Spleen (tissue), 11 donors: ENCODE measurements at regions not wholly inside any gene's neighbourhood (a gene's known extent, or its start where the extent isn't known, plus 50 kb on each side); places are given as distances from the start of the nearest gene placed in this dataset.

Experiments
- DNase-seq: peaks from one replicate; pipeline ENCODE4 v3.0.0-alpha.2; 2020
- H3K27ac ChIP-seq, 8 donors: fragments of 200-600 bp; sonication (generic) in 7 of 8; 1 replicate in 4 of 8; 2 replicates in 4 of 8; pipeline versions ENCODE4 v1.5.0 to v1.8.0; 2016 to 2021; ENCODE audit warnings: inconsistent platforms in 4 of 8, mild to moderate bottlenecking in 4 of 8, moderate library complexity in 1 of 8
- H3K27me3 ChIP-seq, 7 donors: fragments of 200-600 bp; sonication (generic) in 6 of 7; replicated peaks in 1 of 7; 1 replicate in 4 of 7; 2 replicates in 3 of 7; pipeline versions ENCODE4 v1.5.0 to v1.8.0; 2016 to 2021; ENCODE audit warnings: inconsistent platforms in 3 of 7, mild to moderate bottlenecking in 1 of 7
- H3K36me3 ChIP-seq, 6 donors: fragments of 200-600 bp; sonication (generic) in 5 of 6; 1 replicate in 4 of 6; 2 replicates in 2 of 6; pipeline versions ENCODE4 v1.5.0 to v1.8.0; 2016 to 2021; ENCODE audit warnings: inconsistent platforms in 2 of 6
- H3K4me1 ChIP-seq, 6 donors: fragments of 200-600 bp; sonication (generic) in 5 of 6; 1 replicate in 3 of 6; 2 replicates in 3 of 6; pipeline versions ENCODE4 v1.5.0 to v1.8.0; 2016 to 2021; ENCODE audit warnings: inconsistent platforms in 3 of 6
- H3K4me3 ChIP-seq, 8 donors: fragments of 200-600 bp; sonication (generic) in 7 of 8; 1 replicate in 4 of 8; 2 replicates in 4 of 8; pipeline versions ENCODE4 v1.5.0 to v1.8.0; 2016 to 2021; ENCODE audit warnings: inconsistent platforms in 4 of 8, mild to moderate bottlenecking in 4 of 8, moderate library complexity in 2 of 8
- H3K9me3 ChIP-seq, 8 donors: fragments of 200-600 bp; sonication (generic) in 7 of 8; 1 replicate in 4 of 8; 2 replicates in 4 of 8; pipeline versions ENCODE4 v1.5.0 to v1.8.0; 2016 to 2021; ENCODE audit warnings: inconsistent platforms in 4 of 8
- CTCF ChIP-seq, 11 experiments: fragments of 200-600 bp in 7 of 11; fragments of 450-650 bp in 4 of 11; sonication (generic) in 4 of 11; IDR thresholded peaks in 8 of 11; conservative IDR thresholded peaks in 3 of 11; 1 replicate in 7 of 11; 2 replicates in 4 of 11; pipeline versions ENCODE4 v1.4.0 to v1.8.0; 2016 to 2021; ENCODE audit warnings: antibody characterized with exemption in 11 of 11, inconsistent platforms in 4 of 11, mild to moderate bottlenecking in 1 of 11
- POLR2A ChIP-seq, 3 donors: fragments of 450-650 bp; IDR thresholded peaks; one replicate each; pipeline ENCODE4 v1.5.1; 2017; ENCODE audit warnings: antibody characterized with exemption in 3 of 3, mild to moderate bottlenecking in 1 of 3
- POLR2AphosphoS5 ChIP-seq, 3 donors: sonication (generic); formaldehyde crosslinking; IDR thresholded peaks; one replicate each; pipeline ENCODE4 v1.5.1; 2017; ENCODE audit warnings: antibody characterized with exemption in 3 of 3
- WGBS, 5 donors: extraction: QIAGEN DNeasy Blood & Tissue Kit in 3 of 5; methylation state at CpG; one replicate each; pipeline versions ENCODE4 v1.1.5 to v1.1.7; 2013 to 2018; 5-methylcytosine and 5-hydroxymethylcytosine counted together
- intact Hi-C: fragments of 100-400 bp; cut with DNase I; formaldehyde crosslinking; loops from one replicate; pipeline ENCODE4 v1.15.0; 2023; ENCODE audit warnings: low total_unique reads
- donor health status: healthy with polysubstance abuse.
- donor health status: DM: no; HTN: no; CAD: no; lungs with moderate emphysema.
- donor health status: DM: no; HTN: no; CAD: no.
- donor health status: Bipolar disorder and iron deficiency.
- donor health status: healthy.
- donor health status: DM: no; HTN: no; CAD: no.
- donor health status: DM: yes; HTN: yes; CAD: no.

GRCh38 chr2:66121946-66122345, 313.0 kb upstream of the MEIS1 start:
- H3K9me3 ChIP-seq = peaks cover 0 to 4% (median 0%) of the 10 kb centered on the region in 8 donors
- TF ChIP-seq POLR2AphosphoS5 (IDR thresholded peaks at IDR 0.05) (no peak), CTCF (IDR thresholded peaks at IDR 0.05 in 8 of 11, conservative IDR thresholded peaks at IDR 0.05 in 3 of 11) (no peak), POLR2A (IDR thresholded peaks at IDR 0.05) (no peak)
- intact Hi-C loops = no loop called here

GRCh38 chr2:66113988-66114625, 320.8 kb upstream of the MEIS1 start:
- H3K4me3 ChIP-seq = no peak overlapping the region
- no peak for DNase-seq
- H3K36me3 ChIP-seq = no peaks in the 10 kb centered on the region
- TF ChIP-seq POLR2AphosphoS5 (IDR thresholded peaks at IDR 0.05) = no peak
- no peak for TF ChIP-seq POLR2A (IDR thresholded peaks at IDR 0.05)
- no peak for TF ChIP-seq CTCF (IDR thresholded peaks at IDR 0.05 in 8 of 11, conservative IDR thresholded peaks at IDR 0.05 in 3 of 11)
- intact Hi-C loops = no loop called here
- H3K27me3 ChIP-seq = no peaks in the 10 kb centered on the region
- 75 to 88% (median 76%) methylated on average over 2 of the region's 2 CpGs for WGBS, 5 donors
- H3K4me1 ChIP-seq = no peaks in the 10 kb centered on the region
- peaks cover 0 to 4% (median 0%) of the 10 kb centered on the region in 8 donors for H3K9me3 ChIP-seq
- no peak overlapping the region for H3K27ac ChIP-seq

More at GRCh38 chr2:66121946-66122345, 313.0 kb upstream of the MEIS1 start:
- Histone ChIP-seq H3K27ac (no peak overlapping the region), H3K4me1 (no peaks in the 10 kb centered on the region), H3K36me3 (no peaks in the 10 kb centered on the region), H3K27me3 (no peaks in the 10 kb centered on the region), H3K4me3 (no peak overlapping the region)
- 63 to 83% (median 69%) methylated on average over 3 of the region's 3 CpGs for WGBS, 5 donors
- no peak for DNase-seq

- Histone ChIP-seq H3K36me3 (no peaks in the 10 kb centered on the region), H3K4me3 (no peak overlapping the region), H3K27me3 (no peaks in the 10 kb centered on the region), H3K27ac (no peak overlapping the region), H3K4me1 (no peaks in the 10 kb centered on the region), H3K9me3 (no peaks in the 10 kb centered on the region)
- 78 to 85% (median 79%) methylated on average over 7 of the region's 7 CpGs for WGBS, 5 donors
- intact Hi-C loops = no loop called here
- no peak for TF ChIP-seq POLR2A (IDR thresholded peaks at IDR 0.05)
- TF ChIP-seq CTCF (IDR thresholded peaks at IDR 0.05 in 8 of 11, conservative IDR thresholded peaks at IDR 0.05 in 3 of 11) = no peak
- no peak for TF ChIP-seq POLR2AphosphoS5 (IDR thresholded peaks at IDR 0.05)
- DNase-seq = no peak
These were observed 323.2 kb upstream of the MEIS1 start for GRCh38 chr2:66111706-66112105.

GRCh38 chr2:66110608-66111007, 324.3 kb upstream of the MEIS1 start:
- no peaks in the 10 kb centered on the region for H3K27me3 ChIP-seq
- intact Hi-C loops = no loop called here
- H3K4me1 ChIP-seq = no peaks in the 10 kb centered on the region
- TF ChIP-seq POLR2A (IDR thresholded peaks at IDR 0.05) (no peak), POLR2AphosphoS5 (IDR thresholded peaks at IDR 0.05) (no peak), CTCF (IDR thresholded peaks at IDR 0.05 in 8 of 11, conservative IDR thresholded peaks at IDR 0.05 in 3 of 11) (no peak)
- no peaks in the 10 kb centered on the region for H3K36me3 ChIP-seq
- DNase-seq = no peak
- no peaks in the 10 kb centered on the region for H3K9me3 ChIP-seq
- H3K4me3 ChIP-seq = no peak overlapping the region
- 73 to 84% (median 80%) methylated on average over 2 of the region's 2 CpGs for WGBS, 5 donors
- no peak overlapping the region for H3K27ac ChIP-seq
